ENCODE measurements at regions not wholly inside any gene's neighbourhood (a gene's known extent, or its start where the extent isn't known, plus 50 kb on each side); places are given as distances from the start of the nearest gene placed in this dataset.

GRCh38 chr1:68799096-68799495 is 302.2 kb upstream of the DEPDC1 start:
- no peaks in the 10 kb centered on the region for H3K36me3 ChIP-seq (ENCODE audit: control insufficient read depth, insufficient read depth, low read length)
- ChIA-PET POLR2A (no interaction called here), CTCF (no interaction called here)
- H3K9me3 ChIP-seq = no peaks in the 10 kb centered on the region
- Mint-ChIP-seq H3K4me3 (ENCODE audit: unreplicated experiment) (no peak overlapping the region), H3K9me3 (ENCODE audit: unreplicated experiment) (no peaks in the 10 kb centered on the region), H3K27ac (ENCODE audit: unreplicated experiment) (no peak overlapping the region), H3K4me1 (ENCODE audit: low read depth, unreplicated experiment) (no peaks in the 10 kb centered on the region), H3K36me3 (ENCODE audit: insufficient read depth, unreplicated experiment) (no peaks in the 10 kb centered on the region), H3K27me3 (ENCODE audit: insufficient read depth, unreplicated experiment) (no peaks in the 10 kb centered on the region)
- no peaks in the 10 kb centered on the region for H3K4me1 ChIP-seq
- H3K4me3 ChIP-seq (ENCODE audit: low read depth, low read length) = no peak overlapping the region
- intact Hi-C loops (cut with micrococcal nuclease; ENCODE audit: unreplicated experiment) = no loop called here
- TF ChIP-seq CTCF (IDR thresholded peaks at IDR 0.05; ENCODE audit: insufficient read depth in 1 of 2, low read depth in 1 of 2, low read length in 1 of 2, severe bottlenecking in 1 of 2, unreplicated experiment in 1 of 2) = no peak
- BruUV-seq (replicated peaks) = no TSS peak
- DNase-seq = no peak
- H3K27me3 ChIP-seq (replicated peaks; ENCODE audit: control insufficient read depth, insufficient read depth, low read length) = no peaks in the 10 kb centered on the region

- Histone ChIP-seq H3K27me3 (replicated peaks; ENCODE audit: control insufficient read depth, insufficient read depth, low read length) (no peaks in the 10 kb centered on the region), H3K4me1 (no peaks in the 10 kb centered on the region), H3K36me3 (ENCODE audit: control insufficient read depth, insufficient read depth, low read length) (no peaks in the 10 kb centered on the region), H3K9me3 (no peaks in the 10 kb centered on the region), H3K4me3 (ENCODE audit: low read depth, low read length) (no peak overlapping the region)
- Mint-ChIP-seq H3K9me3 (ENCODE audit: unreplicated experiment) (no peaks in the 10 kb centered on the region), H3K4me1 (ENCODE audit: low read depth, unreplicated experiment) (no peaks in the 10 kb centered on the region), H3K36me3 (ENCODE audit: insufficient read depth, unreplicated experiment) (no peaks in the 10 kb centered on the region), H3K4me3 (ENCODE audit: unreplicated experiment) (no peak overlapping the region), H3K27me3 (ENCODE audit: insufficient read depth, unreplicated experiment) (no peaks in the 10 kb centered on the region), H3K27ac (ENCODE audit: unreplicated experiment) (no peak overlapping the region)
- no peak for DNase-seq
- CTCF ChIA-PET = no interaction called here
- no TSS peak for BruUV-seq (replicated peaks)
- POLR2A ChIA-PET = no interaction called here
- no peak for TF ChIP-seq CTCF (IDR thresholded peaks at IDR 0.05; ENCODE audit: insufficient read depth in 1 of 2, low read depth in 1 of 2, low read length in 1 of 2, severe bottlenecking in 1 of 2, unreplicated experiment in 1 of 2)
- intact Hi-C loops (cut with micrococcal nuclease; ENCODE audit: unreplicated experiment) = no loop called here
Observed at GRCh38 chr1:68800182-68800581, 303.3 kb upstream of the DEPDC1 start.

GRCh38 chr1:68801440-68801839 is 304.6 kb upstream of the DEPDC1 start:
- Mint-ChIP-seq H3K4me3 (ENCODE audit: unreplicated experiment) (no peak overlapping the region), H3K27me3 (ENCODE audit: insufficient read depth, unreplicated experiment) (no peaks in the 10 kb centered on the region), H3K36me3 (ENCODE audit: insufficient read depth, unreplicated experiment) (no peaks in the 10 kb centered on the region), H3K27ac (ENCODE audit: unreplicated experiment) (no peak overlapping the region), H3K9me3 (ENCODE audit: unreplicated experiment) (no peaks in the 10 kb centered on the region), H3K4me1 (ENCODE audit: low read depth, unreplicated experiment) (no peaks in the 10 kb centered on the region)
- BruUV-seq (replicated peaks) = no TSS peak
- intact Hi-C loops (cut with micrococcal nuclease; ENCODE audit: unreplicated experiment) = no loop called here
- TF ChIP-seq CTCF (IDR thresholded peaks at IDR 0.05; ENCODE audit: insufficient read depth in 1 of 2, low read depth in 1 of 2, low read length in 1 of 2, severe bottlenecking in 1 of 2, unreplicated experiment in 1 of 2) = no peak
- ChIA-PET CTCF (no interaction called here), POLR2A (no interaction called here)
- Histone ChIP-seq H3K36me3 (ENCODE audit: control insufficient read depth, insufficient read depth, low read length) (no peaks in the 10 kb centered on the region), H3K4me1 (no peaks in the 10 kb centered on the region), H3K4me3 (ENCODE audit: low read depth, low read length) (no peak overlapping the region), H3K9me3 (no peaks in the 10 kb centered on the region), H3K27me3 (replicated peaks; ENCODE audit: control insufficient read depth, insufficient read depth, low read length) (no peaks in the 10 kb centered on the region)
- DNase-seq = no peak
